Psoas muscle (tissue), 7 donors: ENCODE measurements at regions not wholly inside any gene's neighbourhood (a gene's known extent, or its start where the extent isn't known, plus 50 kb on each side); places are given as distances from the start of the nearest gene placed in this dataset.

ENCODE experiments used
- ATAC-seq, 4 donors: fragments of 200-7000 bp; cut with Tn5 transposase; one replicate each; pipeline ENCODE4 v1.9.1; 2020; ENCODE audit warnings: moderate library complexity in 3 of 4, mild to moderate bottlenecking in 2 of 4
- DNase-seq, 2 donors: peaks; one replicate each; pipeline ENCODE4 v3.0.0-alpha.2; 2020
- H3K27ac ChIP-seq: fragments of 200-600 bp; one replicate; pipeline ENCODE4 v1.8.0; 2022
- H3K27me3 ChIP-seq, 3 donors: fragments of 200-600 bp in 1 of 3; one replicate each; pipeline versions ENCODE4 v1.6.1 to v1.8.0; 2013 to 2022; ENCODE audit warnings: low read length in 2 of 3, mild to moderate bottlenecking in 2 of 3, moderate library complexity in 1 of 3; ENCODE audit not compliant: insufficient read depth in 3 of 3
- H3K36me3 ChIP-seq, 2 donors: fragments of 200-600 bp in 1 of 2; one replicate each; pipeline versions ENCODE4 v1.6.1 to v1.8.0; 2013 to 2022; ENCODE audit warnings: low read depth in 1 of 2, mild to moderate bottlenecking in 1 of 2, moderate library complexity in 1 of 2; ENCODE audit not compliant: insufficient read depth in 1 of 2
- H3K4me1 ChIP-seq: fragments of 200-600 bp; one replicate; pipeline ENCODE4 v1.8.0; 2022
- H3K4me3 ChIP-seq: fragments of 200-600 bp; one replicate; pipeline ENCODE4 v1.8.0; 2022; ENCODE audit warnings: mild to moderate bottlenecking
- H3K9me3 ChIP-seq: fragments of 200-600 bp; one replicate; pipeline ENCODE4 v1.8.0; 2022
- WGBS, 3 donors: extraction: QIAGEN DNeasy Blood & Tissue Kit; methylation state at CpG; one replicate each; pipeline versions ENCODE4 v1.1.6 to v1.1.7; 2013; 5-methylcytosine and 5-hydroxymethylcytosine counted together
- intact Hi-C, 2 donors: fragments of 100-400 bp; cut with DNase I; formaldehyde crosslinking; loops; one replicate each; pipeline versions ENCODE4 v1.11.0 to v1.14.2; 2022
- TF ChIP-seq, protein P1 (sequence below): fragments of 200-600 bp; IDR thresholded peaks from one replicate; pipeline ENCODE4 v1.8.0; 2022; ENCODE audit warnings: antibody characterized with exemption
- donor health status: healthy with polysubstance abuse.
- donor health status: DM: no; HTN: no; CAD: no; lungs with moderate emphysema.
- donor health status: Bipolar disorder and iron deficiency.
- donor health status: healthy.
- donor health status: DM: yes; HTN: yes; CAD: no.
- donor health status: DM: no; HTN: no; CAD: no.
- donor health status: DM: yes; HTN: yes; CAD: no.

DNA sequence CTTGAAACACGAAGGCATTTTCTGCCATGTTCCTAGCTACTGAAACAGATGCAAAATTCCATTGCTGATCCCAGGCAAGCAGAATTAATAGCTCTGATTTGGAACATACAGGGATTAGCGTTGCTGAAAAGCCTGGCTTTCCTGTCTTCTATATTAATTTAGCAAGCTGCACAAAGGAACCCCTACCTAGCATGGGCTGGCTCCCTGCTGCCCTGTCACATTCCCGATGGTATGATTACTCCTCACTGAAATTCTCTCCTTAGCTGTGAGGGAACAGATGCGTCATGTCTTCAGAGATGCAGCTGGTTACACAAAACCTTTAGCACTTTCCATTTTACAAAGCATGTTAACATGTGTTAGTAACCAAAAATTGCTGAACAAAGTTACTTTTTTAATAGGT is 878.9 kb downstream of the TYW1 start:
- intact Hi-C loops: no loop called here
- TF ChIP-seq, protein P1, sequence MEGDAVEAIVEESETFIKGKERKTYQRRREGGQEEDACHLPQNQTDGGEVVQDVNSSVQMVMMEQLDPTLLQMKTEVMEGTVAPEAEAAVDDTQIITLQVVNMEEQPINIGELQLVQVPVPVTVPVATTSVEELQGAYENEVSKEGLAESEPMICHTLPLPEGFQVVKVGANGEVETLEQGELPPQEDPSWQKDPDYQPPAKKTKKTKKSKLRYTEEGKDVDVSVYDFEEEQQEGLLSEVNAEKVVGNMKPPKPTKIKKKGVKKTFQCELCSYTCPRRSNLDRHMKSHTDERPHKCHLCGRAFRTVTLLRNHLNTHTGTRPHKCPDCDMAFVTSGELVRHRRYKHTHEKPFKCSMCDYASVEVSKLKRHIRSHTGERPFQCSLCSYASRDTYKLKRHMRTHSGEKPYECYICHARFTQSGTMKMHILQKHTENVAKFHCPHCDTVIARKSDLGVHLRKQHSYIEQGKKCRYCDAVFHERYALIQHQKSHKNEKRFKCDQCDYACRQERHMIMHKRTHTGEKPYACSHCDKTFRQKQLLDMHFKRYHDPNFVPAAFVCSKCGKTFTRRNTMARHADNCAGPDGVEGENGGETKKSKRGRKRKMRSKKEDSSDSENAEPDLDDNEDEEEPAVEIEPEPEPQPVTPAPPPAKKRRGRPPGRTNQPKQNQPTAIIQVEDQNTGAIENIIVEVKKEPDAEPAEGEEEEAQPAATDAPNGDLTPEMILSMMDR: no peak
- ATAC-seq (no peak), DNase-seq (no peak)
- peaks cover 0 to 2% (median 0%) of the 10 kb centered on the region in 3 donors for H3K27me3 ChIP-seq
- H3K36me3 ChIP-seq: no peaks in the 10 kb centered on the region
- no peaks in the 10 kb centered on the region for H3K4me1 ChIP-seq
- H3K4me3 ChIP-seq: no peak overlapping the region
- 26 to 46% (median 28%) methylated on average over 4 of the region's 4 CpGs for WGBS, 3 donors
- no peak overlapping the region for H3K27ac ChIP-seq
- H3K9me3 ChIP-seq: no peaks in the 10 kb centered on the region

DNA sequence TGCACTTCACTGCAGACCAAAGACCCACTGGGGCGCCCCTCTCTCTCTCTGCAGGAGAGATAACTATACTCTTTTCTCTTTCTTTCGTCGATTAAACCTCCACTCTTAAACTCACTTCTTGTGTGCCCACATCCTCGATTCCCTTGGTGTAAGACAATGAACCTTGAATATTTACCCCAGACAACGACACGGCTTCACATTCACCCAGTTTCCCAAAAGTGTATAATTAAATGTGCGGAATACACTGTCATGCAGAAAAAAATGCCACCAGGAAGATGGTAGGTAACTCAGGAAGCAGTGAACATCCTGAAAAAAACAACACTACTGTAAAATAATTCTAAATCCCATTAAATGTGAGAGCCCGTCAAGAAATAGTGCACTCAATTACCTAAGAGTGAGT is 882.2 kb downstream of the TYW1 start:
- no peak for ATAC-seq
- DNase-seq: no peak
- intact Hi-C loops: no loop called here
- Histone ChIP-seq H3K9me3 (no peaks in the 10 kb centered on the region), H3K27ac (no peak overlapping the region), H3K4me3 (no peak overlapping the region), H3K4me1 (no peaks in the 10 kb centered on the region), H3K27me3 (peaks cover 0 to 2% (median 0%) of the 10 kb centered on the region in 3 donors), H3K36me3 (no peaks in the 10 kb centered on the region)
- TF ChIP-seq, protein P1: no peak
- WGBS, 3 donors: 81 to 85% (median 83%) methylated on average over 8 of the region's 8 CpGs

DNA sequence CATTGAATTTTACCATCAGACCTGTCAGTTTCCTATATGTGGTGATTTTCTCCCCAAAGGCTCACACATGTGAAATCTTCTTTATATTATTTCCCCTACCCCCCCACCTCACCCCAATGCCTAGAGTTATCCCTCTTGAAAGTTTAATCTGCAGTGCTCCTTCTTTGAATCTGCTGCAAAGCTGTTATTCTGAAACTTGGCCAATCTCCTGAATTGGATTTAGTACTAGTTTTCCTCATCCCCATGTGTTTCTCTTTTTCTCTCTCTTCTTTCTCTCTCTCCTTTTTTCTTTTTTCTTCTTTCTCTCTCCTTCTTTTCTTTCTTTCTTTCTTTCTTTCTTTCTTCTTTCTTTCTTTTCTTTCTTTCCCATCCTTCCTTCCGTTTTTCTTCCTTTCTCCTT is 886.2 kb downstream of the TYW1 start:
- TF ChIP-seq, protein P1: no peak
- no peak for ATAC-seq
- Histone ChIP-seq H3K9me3 (no peaks in the 10 kb centered on the region), H3K4me1 (no peaks in the 10 kb centered on the region), H3K36me3 (no peaks in the 10 kb centered on the region), H3K27ac (no peak overlapping the region), H3K4me3 (no peak overlapping the region), H3K27me3 (no peaks in the 10 kb centered on the region)
- 72 to 85% (median 79%) methylated on average over 1 of the region's 1 CpG for WGBS, 3 donors
- intact Hi-C loops: no loop called here
- no peak for DNase-seq

DNA sequence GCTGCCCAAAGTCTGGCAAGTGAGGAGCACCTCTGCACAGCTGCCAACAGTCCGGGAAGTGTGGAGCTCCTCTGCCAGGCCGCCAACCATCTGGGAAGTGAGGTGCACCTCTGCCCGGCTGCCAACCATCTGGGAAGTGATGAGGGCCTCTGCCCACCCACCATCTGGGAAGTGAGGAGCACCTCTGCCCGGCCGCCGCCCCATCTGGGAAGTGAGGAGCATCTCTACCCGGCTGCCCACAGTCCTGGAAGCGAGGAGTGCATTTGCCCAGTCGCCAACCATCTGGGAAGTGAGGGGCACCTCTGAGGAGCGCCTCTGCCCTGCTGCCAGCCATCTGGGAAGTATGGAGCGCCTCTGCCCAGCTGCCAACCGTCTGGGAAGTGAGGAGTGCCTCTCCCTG is 893.7 kb downstream of the TYW1 start:
- Histone ChIP-seq H3K4me3 (no peak overlapping the region), H3K4me1 (no peaks in the 10 kb centered on the region), H3K27me3 (peaks cover 0 to 2% (median 0%) of the 10 kb centered on the region in 3 donors), H3K36me3 (no peaks in the 10 kb centered on the region), H3K9me3 (no peaks in the 10 kb centered on the region), H3K27ac (no peak overlapping the region)
- intact Hi-C loops: no loop called here
- TF ChIP-seq, protein P1: no peak
- WGBS, 3 donors: 85 to 91% (median 85%) methylated on average over 12 of the region's 12 CpGs
- DNase-seq (no peak), ATAC-seq (no peak)

DNA sequence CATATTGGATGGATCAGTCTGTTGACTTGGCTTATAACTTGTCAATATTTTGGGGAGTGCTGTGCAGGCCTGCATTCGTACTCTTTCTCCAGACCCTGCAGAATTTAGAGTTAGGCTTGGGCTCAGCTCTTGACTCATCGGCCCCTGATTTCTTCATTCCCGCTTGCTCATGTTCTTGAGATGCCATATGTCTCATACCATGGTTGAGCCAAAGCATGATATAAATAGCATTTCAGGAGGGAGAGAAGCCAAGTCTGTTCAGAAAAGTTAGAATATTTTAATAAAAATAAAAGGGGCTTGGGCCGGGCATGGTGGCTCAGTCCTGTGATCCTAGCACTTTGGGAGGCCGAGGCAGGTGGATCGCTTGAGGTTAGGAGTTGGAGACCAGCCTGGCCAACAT is 898.1 kb downstream of the TYW1 start:
- Histone ChIP-seq H3K36me3 (no peaks in the 10 kb centered on the region), H3K27ac (no peak overlapping the region), H3K9me3 (no peaks in the 10 kb centered on the region), H3K4me1 (no peaks in the 10 kb centered on the region), H3K27me3 (peaks cover 0 to 3% (median 0%) of the 10 kb centered on the region in 3 donors), H3K4me3 (no peak overlapping the region)
- DNase-seq (no peak), ATAC-seq (no peak)
- intact Hi-C loops: no loop called here
- TF ChIP-seq, protein P1: no peak
- 84 to 91% (median 85%) methylated on average over 6 of the region's 6 CpGs for WGBS, 3 donors
